Ovary (tissue), 7 donors: ENCODE measurements at regions not wholly inside any gene's neighbourhood (a gene's known extent, or its start where the extent isn't known, plus 50 kb on each side); places are given as distances from the start of the nearest gene placed in this dataset.

Source experiments
- DNase-seq, 5 donors: peaks; one replicate each; pipeline ENCODE4 v3.0.0-alpha.2; 2019 to 2020
- H3K27ac ChIP-seq, 2 donors: fragments of 200-600 bp; one replicate each; pipeline versions ENCODE4 v1.5.1 to v1.8.0; 2019 to 2022
- H3K27me3 ChIP-seq: fragments of 200-600 bp; one replicate; pipeline ENCODE4 v1.8.0; 2022
- H3K36me3 ChIP-seq: fragments of 200-600 bp; sonication (generic); one replicate; pipeline ENCODE4 v1.5.1; 2019
- H3K4me1 ChIP-seq: one replicate; pipeline ENCODE4 v1.8.1; 2013; ENCODE audit warnings: mild to moderate bottlenecking, moderate library complexity; ENCODE audit not compliant: insufficient read depth
- H3K4me3 ChIP-seq: fragments of 200-600 bp; sonication (generic); one replicate; pipeline ENCODE4 v1.5.1; 2017
- H3K9me3 ChIP-seq, 2 donors: fragments of 200-600 bp in 1 of 2; sonication (generic) in 1 of 2; one replicate each; pipeline versions ENCODE4 v1.5.1 to v1.8.1; 2013 to 2019; ENCODE audit warnings: mild to moderate bottlenecking in 1 of 2, moderate library complexity in 1 of 2
- CTCF ChIP-seq, 3 donors: fragments of 450-650 bp in 2 of 3; fragments of 200-600 bp in 1 of 3; IDR thresholded peaks; one replicate each; pipeline versions ENCODE4 v1.5.1 to v1.8.0; 2016 to 2022; ENCODE audit warnings: antibody characterized with exemption in 3 of 3, mild to moderate bottlenecking in 1 of 3
- EP300 ChIP-seq: sonication (generic); formaldehyde crosslinking; IDR thresholded peaks from one replicate; pipeline ENCODE4 v1.6.1; 2017; ENCODE audit warnings: antibody characterized with exemption
- POLR2A ChIP-seq: fragments of 450-650 bp; IDR thresholded peaks from one replicate; pipeline ENCODE4 v1.6.1; 2017; ENCODE audit warnings: antibody characterized with exemption, mild to moderate bottlenecking, moderate library complexity
- WGBS, 3 donors: extraction: QIAGEN DNeasy Blood & Tissue Kit in 1 of 3; methylation state at CpG; one replicate each; pipeline versions ENCODE4 v1.1.5 to v1.1.7; 2013 to 2017; 5-methylcytosine and 5-hydroxymethylcytosine counted together
- intact Hi-C, 4 donors: fragments of 100-400 bp; cut with DNase I; formaldehyde crosslinking; loops; one replicate each; pipeline versions ENCODE4 v1.11.0 to v1.15.1; 2022 to 2023
- donor health status: DM: no; HTN: no; CAD: no; lungs with moderate emphysema.
- donor health status: DM: no; HTN: no; CAD: no.
- donor health status: Bipolar disorder and iron deficiency.
- donor health status: DM: no; HTN: no; CAD: no.
- donor health status: DM: yes; HTN: yes; CAD: no.

GRCh38 chr15:25611603-25612002 lies 172.8 kb upstream of the UBE3A start:
- H3K27ac ChIP-seq, result no peak overlapping the region

GRCh38 chr15:25609371-25609770 lies 170.5 kb upstream of the UBE3A start:
- Histone ChIP-seq H3K9me3 (no peaks in the 10 kb centered on the region), H3K4me3 (no peak overlapping the region), H3K27me3 (no peaks in the 10 kb centered on the region), H3K36me3 (no peaks in the 10 kb centered on the region), H3K4me1 (no peaks in the 10 kb centered on the region), H3K27ac (no peak overlapping the region)
- TF ChIP-seq POLR2A (no peak), CTCF (IDR thresholded peaks at IDR 0.05) (no peak), EP300 (no peak)
- intact Hi-C loops, result no loop called here
- no peak for DNase-seq
- 61 to 76% (median 62%) methylated on average over 5 of the region's 5 CpGs for WGBS, 3 donors

More at GRCh38 chr15:25611603-25612002, 172.8 kb upstream of the UBE3A start:
- Histone ChIP-seq H3K27me3 (no peaks in the 10 kb centered on the region), H3K36me3 (no peaks in the 10 kb centered on the region), H3K4me3 (no peak overlapping the region), H3K9me3 (no peaks in the 10 kb centered on the region), H3K4me1 (no peaks in the 10 kb centered on the region)
- no peak for TF ChIP-seq EP300
- TF ChIP-seq POLR2A, result no peak
- TF ChIP-seq CTCF (IDR thresholded peaks at IDR 0.05), result no peak
- WGBS, 3 donors, result 63 to 67% (median 66%) methylated on average over 4 of the region's 4 CpGs
- DNase-seq, result no peak
- intact Hi-C loops, result no loop called here

- intact Hi-C loops, result no loop called here
These were observed 170.1 kb upstream of the UBE3A start for GRCh38 chr15:25608926-25609325.

GRCh38 chr15:25605151-25605550 lies 166.3 kb upstream of the UBE3A start:
- no peaks in the 10 kb centered on the region for H3K36me3 ChIP-seq
- H3K4me1 ChIP-seq, result no peaks in the 10 kb centered on the region
- no peaks in the 10 kb centered on the region for H3K9me3 ChIP-seq
- no peak overlapping the region for H3K4me3 ChIP-seq
- no peaks in the 10 kb centered on the region for H3K27me3 ChIP-seq
- 90 to 96% (median 93%) methylated on average over 1 of the region's 1 CpG for WGBS, 3 donors
- no peak overlapping the region for H3K27ac ChIP-seq
- intact Hi-C loops, result no loop called here
- DNase-seq, result no peak
- TF ChIP-seq CTCF (IDR thresholded peaks at IDR 0.05) (no peak), POLR2A (no peak), EP300 (no peak)

More at GRCh38 chr15:25608926-25609325, 170.1 kb upstream of the UBE3A start:
- Histone ChIP-seq H3K9me3 (no peaks in the 10 kb centered on the region), H3K4me1 (no peaks in the 10 kb centered on the region), H3K4me3 (no peak overlapping the region), H3K27ac (no peak overlapping the region), H3K36me3 (no peaks in the 10 kb centered on the region), H3K27me3 (no peaks in the 10 kb centered on the region)
- DNase-seq, result no peak
- WGBS, 3 donors, result 84 to 93% (median 90%) methylated on average over 5 of the region's 5 CpGs
- no peak for TF ChIP-seq EP300
- no peak for TF ChIP-seq CTCF (IDR thresholded peaks at IDR 0.05)
- TF ChIP-seq POLR2A, result no peak

- WGBS, 3 donors, result 68 to 81% (median 79%) methylated on average over 1 of the region's 1 CpG
- H3K9me3 ChIP-seq, result no peaks in the 10 kb centered on the region
- no peak overlapping the region for H3K4me3 ChIP-seq
- no peaks in the 10 kb centered on the region for H3K27me3 ChIP-seq
- intact Hi-C loops, result no loop called here
- no peak for DNase-seq
- no peaks in the 10 kb centered on the region for H3K4me1 ChIP-seq
- no peaks in the 10 kb centered on the region for H3K36me3 ChIP-seq
- H3K27ac ChIP-seq, result no peak overlapping the region
- TF ChIP-seq POLR2A (no peak), EP300 (no peak), CTCF (IDR thresholded peaks at IDR 0.05) (no peak)
These were observed 161.9 kb upstream of the UBE3A start for GRCh38 chr15:25600751-25601150.
